D721Med (cell line): ENCODE measurements at regions not wholly inside any gene's neighbourhood (a gene's known extent, or its start where the extent isn't known, plus 50 kb on each side); places are given as distances from the start of the nearest gene placed in this dataset.

Source experiments
- DNase-seq: peaks from one replicate; pipeline ENCODE4 v3.0.0; 2011; ENCODE audit warnings: low spot score; ENCODE audit not compliant: insufficient read length
- FAIRE-seq: peaks from 2 replicates; lab custom pipeline; 2011; peaks lifted over from hg19 to GRCh38; lab: Jason Lieb, UNC
- CTCF ChIP-seq: IDR thresholded peaks from 2 replicates; pipeline ENCODE4 v1.5.1; 2012; ENCODE audit warnings: mild to moderate bottlenecking, control low read depth; ENCODE audit not compliant: insufficient read depth; ENCODE audit errors: missing control alignments

DNA sequence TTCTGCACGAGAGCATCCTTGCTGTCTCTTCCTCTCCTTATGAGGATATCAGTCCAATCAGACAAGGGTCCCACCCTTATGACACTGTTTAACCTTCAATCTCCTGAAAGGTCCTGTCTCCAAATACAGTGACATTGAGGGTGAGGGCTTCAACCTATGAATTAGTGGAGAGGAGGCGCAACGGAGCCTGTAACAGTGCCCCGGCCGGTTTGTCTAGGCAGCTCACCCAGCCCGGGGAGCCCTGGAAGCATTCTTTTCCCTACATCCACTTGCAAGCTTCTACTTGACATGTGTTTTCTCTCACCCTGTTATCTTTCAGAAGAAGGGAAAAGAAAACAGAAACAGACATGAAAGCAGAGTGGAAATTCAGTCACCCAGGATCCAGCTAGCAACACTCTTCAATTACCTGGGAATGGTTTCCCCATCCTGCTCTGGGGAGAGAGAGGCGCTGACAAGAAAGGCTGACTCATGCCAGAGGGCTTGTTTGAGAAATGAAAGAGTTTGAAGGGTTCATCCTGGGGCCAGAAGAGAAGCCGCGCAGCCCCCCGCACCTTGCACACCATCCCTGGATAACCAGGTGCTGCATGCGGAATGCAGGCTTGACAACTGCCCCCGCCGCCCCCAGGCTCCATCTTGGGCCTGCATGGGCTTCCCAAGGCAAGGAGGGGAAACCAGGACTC, 394.9 kb downstream of the NPHP4 start:
- DNase-seq, result no peak
- no peak for FAIRE-seq
- no peak for TF ChIP-seq CTCF

DNA sequence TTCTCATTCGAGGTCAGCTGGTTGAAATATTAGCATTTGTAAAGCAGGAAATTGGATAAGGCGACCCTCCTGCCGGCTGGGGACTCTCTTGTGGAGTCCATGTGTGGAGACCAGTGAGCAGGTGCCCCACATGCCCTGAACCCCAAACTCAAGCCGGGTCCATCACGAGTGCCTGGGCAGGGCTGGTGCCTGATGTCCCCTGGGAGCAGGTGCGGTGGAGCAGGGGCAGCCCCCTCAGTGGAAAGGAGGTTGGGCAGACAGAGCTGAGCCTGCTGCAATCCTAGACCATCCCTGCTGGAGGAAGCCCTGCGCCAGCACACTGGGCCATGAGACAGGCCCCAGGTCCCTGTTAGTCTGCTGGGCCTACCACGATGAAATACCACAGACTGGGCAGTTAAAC, 395.6 kb downstream of the NPHP4 start:
- no peak for TF ChIP-seq CTCF
- DNase-seq (no peak), FAIRE-seq (no peak)

GRCh38 chr1:5595531-5596170, 396.6 kb downstream of the NPHP4 start:
- FAIRE-seq (no peak), DNase-seq (no peak)
- no peak for TF ChIP-seq CTCF

DNA sequence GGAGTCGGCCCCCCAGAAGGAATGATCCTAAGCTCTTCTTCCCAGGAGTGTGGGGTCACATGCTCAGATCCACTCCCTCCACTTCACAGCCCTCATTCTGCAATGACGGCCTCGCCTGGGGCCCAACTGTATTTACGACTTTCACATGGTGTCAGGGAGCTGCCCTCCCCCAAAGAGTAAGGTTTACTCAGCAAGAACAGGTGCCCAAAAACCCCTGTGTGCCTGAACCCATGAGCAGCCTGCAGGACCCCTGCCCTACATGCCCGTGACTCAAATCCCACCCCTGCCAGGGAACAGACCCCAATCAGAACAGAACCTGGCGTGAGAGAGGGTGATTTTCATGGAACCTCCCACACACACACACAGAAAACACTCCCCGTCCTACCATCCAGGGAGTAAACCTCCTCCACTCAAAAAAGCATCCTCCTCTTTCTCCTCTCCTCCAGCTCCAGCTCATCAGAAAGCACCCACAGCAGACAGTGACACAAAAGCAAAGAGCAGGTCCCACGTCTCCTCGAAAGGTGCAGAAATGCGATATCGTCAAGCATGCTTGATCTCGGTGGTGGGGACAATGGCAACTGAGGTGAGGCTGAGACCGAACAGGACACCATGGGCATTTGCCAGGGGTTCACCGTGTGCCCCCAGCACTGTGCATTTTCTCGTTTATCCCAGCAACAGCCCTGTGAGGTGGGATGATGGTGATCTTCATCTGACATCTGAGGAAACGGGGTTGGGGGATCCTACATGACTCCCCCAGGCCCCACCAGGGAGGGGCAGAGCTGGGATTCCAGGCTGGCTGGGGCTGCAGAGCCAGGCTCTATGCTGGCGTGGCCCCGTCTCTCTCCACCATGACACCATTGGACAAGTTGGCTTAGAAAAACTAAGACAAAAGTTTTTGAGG, 397.9 kb downstream of the NPHP4 start:
- DNase-seq (no peak), FAIRE-seq (no peak)
- TF ChIP-seq CTCF, result no peak

- no peak for TF ChIP-seq CTCF
- no peak for FAIRE-seq
- DNase-seq, result no peak
These were observed 401.5 kb downstream of the NPHP4 start for GRCh38 chr1:5590717-5591116.

DNA sequence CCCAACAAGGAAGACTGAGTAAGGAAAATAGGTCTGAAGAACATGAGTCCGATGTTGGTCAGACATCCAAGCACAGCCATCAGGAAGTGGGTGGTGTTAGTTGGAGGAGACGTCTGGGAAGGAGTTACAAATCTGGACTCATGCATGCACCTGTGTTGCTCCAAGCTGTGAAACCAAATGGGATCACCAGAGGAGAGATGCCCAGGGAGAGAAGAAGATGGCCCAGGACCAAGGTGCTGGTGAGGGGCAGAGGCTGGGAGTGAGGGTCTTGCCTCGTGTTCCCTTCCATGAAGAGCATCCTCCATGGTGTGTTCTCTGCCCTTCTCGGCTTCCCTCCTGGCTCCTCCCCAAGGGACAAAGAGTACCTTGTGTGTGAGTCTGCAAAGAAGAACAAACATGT, 405.6 kb downstream of the NPHP4 start:
- FAIRE-seq (no peak), DNase-seq (no peak)
- no peak for TF ChIP-seq CTCF

DNA sequence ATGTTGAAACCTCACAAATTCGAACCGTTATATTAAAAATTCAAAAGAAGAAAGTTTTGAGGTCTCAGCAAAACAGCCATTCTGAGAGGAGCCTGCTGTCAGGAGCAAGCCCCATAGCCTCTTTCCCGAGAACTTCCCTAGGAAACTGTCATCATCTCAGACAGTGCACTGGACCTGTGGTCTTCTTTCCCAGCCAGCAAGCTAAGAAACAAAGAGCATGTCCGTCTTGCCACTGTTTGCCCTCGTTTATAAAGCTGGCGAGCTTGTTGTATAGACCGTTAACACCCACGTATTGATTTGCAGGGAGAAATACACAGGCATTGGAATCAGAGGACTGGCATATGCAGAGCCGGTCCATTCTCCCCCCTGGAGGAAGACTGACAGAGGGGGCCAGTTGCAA, 407.0 kb downstream of the NPHP4 start:
- DNase-seq (no peak), FAIRE-seq (no peak)
- no peak for TF ChIP-seq CTCF
